ENCODE measurements at regions not wholly inside any gene's neighbourhood (a gene's known extent, or its start where the extent isn't known, plus 50 kb on each side); places are given as distances from the start of the nearest gene placed in this dataset.

DNA sequence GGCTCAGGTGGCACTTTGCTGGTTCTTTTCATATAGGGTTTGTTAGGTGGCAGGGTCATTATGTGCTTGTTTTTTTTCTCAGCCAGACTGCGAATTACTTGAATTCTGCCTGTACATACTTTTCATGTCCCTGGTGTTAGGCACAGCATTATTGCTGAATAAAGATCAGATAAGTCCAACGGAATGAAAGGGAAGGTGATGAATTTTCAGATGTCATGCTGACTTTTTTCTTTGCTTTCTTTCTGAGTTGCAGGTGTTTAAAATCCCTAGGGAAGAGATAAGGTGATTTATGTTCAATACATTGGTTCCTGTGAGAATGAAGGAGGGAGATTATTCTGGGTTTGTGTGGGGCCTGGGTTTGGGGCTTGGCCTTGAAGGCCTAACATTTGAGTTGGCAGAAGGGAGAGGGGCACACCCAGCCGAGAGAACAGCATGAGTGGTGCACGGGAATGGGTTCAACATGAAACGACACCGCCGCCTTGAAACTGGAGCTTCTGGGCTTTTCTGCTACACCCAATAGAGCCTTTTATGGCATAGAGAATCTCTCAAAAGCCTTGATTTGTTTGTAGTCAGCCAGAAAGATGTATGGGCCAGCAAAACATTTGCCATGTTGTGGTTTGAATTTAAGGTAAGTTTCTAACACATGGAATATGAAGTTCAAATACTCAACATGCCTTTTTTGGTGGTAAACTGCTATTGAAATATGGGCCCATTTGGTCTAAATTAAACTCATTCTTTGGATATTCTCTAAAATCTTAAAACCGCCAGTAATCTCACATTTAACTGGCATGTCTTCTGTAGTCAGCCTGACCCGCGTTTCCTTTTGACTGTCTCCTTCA lies 477.0 kb downstream of the PCNX1 start:
- TF ChIP-seq, protein P1, sequence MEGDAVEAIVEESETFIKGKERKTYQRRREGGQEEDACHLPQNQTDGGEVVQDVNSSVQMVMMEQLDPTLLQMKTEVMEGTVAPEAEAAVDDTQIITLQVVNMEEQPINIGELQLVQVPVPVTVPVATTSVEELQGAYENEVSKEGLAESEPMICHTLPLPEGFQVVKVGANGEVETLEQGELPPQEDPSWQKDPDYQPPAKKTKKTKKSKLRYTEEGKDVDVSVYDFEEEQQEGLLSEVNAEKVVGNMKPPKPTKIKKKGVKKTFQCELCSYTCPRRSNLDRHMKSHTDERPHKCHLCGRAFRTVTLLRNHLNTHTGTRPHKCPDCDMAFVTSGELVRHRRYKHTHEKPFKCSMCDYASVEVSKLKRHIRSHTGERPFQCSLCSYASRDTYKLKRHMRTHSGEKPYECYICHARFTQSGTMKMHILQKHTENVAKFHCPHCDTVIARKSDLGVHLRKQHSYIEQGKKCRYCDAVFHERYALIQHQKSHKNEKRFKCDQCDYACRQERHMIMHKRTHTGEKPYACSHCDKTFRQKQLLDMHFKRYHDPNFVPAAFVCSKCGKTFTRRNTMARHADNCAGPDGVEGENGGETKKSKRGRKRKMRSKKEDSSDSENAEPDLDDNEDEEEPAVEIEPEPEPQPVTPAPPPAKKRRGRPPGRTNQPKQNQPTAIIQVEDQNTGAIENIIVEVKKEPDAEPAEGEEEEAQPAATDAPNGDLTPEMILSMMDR (IDR thresholded peaks at IDR 0.05), result no peak
- no peak for ATAC-seq
- no peak overlapping the region for H3K27ac ChIP-seq

DNA sequence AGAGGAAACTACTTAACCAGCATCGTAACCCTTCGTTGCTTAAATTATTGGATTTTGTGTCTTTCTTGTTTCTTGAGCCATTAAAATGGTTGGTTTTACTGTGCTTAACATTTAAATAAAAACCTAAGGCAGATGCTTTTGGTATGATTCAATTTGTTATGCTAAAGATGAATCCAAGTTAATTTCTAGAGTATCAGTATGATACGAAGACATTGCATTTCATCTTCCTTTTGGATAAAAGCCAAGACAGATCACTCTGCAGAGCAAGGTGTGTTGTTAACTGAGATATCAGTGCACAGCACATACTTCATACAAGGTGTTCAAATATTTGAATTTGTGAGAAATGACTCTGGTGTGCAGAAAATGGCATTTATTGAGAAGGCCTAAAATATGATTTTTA lies 480.5 kb downstream of the PCNX1 start:
- Histone ChIP-seq H3K36me3 (no peaks in the 10 kb centered on the region), H3K27me3 (no peaks in the 10 kb centered on the region), H3K9me3 (no peaks in the 10 kb centered on the region), H3K4me3 (no peak overlapping the region), H3K27ac (no peak overlapping the region), H3K4me1 (no peaks in the 10 kb centered on the region)
- TF ChIP-seq, protein P1 (IDR thresholded peaks at IDR 0.05), result no peak
- DNase-seq (no peak), ATAC-seq (no peak)
- intact Hi-C loops (cut with DNase I), result no loop called here

More for the DNA sequence above, 477.0 kb downstream of the PCNX1 start:
- no peaks in the 10 kb centered on the region for H3K36me3 ChIP-seq
- no peaks in the 10 kb centered on the region for H3K9me3 ChIP-seq
- no peaks in the 10 kb centered on the region for H3K4me1 ChIP-seq
- H3K4me3 ChIP-seq, result no peak overlapping the region
- no peaks in the 10 kb centered on the region for H3K27me3 ChIP-seq
- no peak for DNase-seq
- intact Hi-C loops (cut with DNase I), result no loop called here

DNA sequence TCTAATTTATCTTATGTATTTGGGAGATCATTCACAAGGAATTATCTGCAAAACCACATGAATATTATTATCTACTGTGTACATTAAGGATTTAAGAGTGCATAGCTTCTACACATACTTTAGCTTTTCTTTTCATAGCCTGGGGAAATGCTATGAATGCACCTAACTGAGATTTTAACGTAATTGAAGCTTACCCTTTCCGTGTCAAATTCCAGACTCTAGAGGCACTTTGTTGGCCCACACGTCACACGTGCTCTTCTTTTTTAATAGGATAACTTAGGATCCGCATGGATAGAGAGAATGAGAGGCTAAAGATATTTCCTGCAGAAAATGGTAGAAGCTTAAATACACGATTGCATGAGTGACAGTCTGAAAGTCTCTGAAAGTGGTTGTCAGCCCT lies 481.1 kb downstream of the PCNX1 start:
- no peak for ATAC-seq
- TF ChIP-seq, protein P1 (IDR thresholded peaks at IDR 0.05), result no peak
- DNase-seq, result no peak
- Histone ChIP-seq H3K4me1 (no peaks in the 10 kb centered on the region), H3K4me3 (no peak overlapping the region), H3K27me3 (no peaks in the 10 kb centered on the region), H3K9me3 (no peaks in the 10 kb centered on the region), H3K36me3 (no peaks in the 10 kb centered on the region), H3K27ac (no peak overlapping the region)
- intact Hi-C loops (cut with DNase I), result no loop called here

GRCh38 chr14:71388862-71389261 lies 481.6 kb downstream of the PCNX1 start:
- intact Hi-C loops (cut with DNase I), result no loop called here

DNA sequence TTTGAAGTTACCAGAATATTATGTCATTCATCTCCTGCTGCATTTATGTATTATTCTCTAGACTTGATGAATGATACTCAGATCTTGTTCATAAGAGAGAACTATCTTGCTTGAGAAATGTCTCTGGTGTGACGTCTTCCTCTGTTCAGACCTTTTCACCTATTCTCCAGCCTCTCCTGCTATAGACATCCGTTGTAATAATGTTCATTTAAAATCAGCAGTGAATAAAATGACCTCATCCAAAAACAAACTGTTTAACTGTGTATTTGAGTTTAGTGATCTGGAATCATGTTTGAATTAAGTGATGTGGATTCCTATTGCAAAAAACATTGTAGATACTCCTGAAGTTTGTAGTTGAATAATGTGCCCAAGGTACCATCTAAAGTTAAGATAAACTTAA lies 487.1 kb downstream of the PCNX1 start:
- intact Hi-C loops (cut with DNase I), result no loop called here
- Histone ChIP-seq H3K4me3 (no peak overlapping the region), H3K4me1 (peaks cover 6% of the 10 kb centered on the region), H3K36me3 (no peaks in the 10 kb centered on the region), H3K27ac (no peak overlapping the region), H3K27me3 (no peaks in the 10 kb centered on the region), H3K9me3 (no peaks in the 10 kb centered on the region)
- ATAC-seq, result no peak
- TF ChIP-seq, protein P1 (IDR thresholded peaks at IDR 0.05), result no peak
- no peak for DNase-seq

More at GRCh38 chr14:71388862-71389261, 481.6 kb downstream of the PCNX1 start:
- no peaks in the 10 kb centered on the region for H3K27me3 ChIP-seq
- H3K27ac ChIP-seq, result no peak overlapping the region
- TF ChIP-seq, protein P1 (IDR thresholded peaks at IDR 0.05), result no peak
- H3K4me1 ChIP-seq, result no peaks in the 10 kb centered on the region
- H3K36me3 ChIP-seq, result no peaks in the 10 kb centered on the region
- no peak overlapping the region for H3K4me3 ChIP-seq
- ATAC-seq, result no peak
- no peaks in the 10 kb centered on the region for H3K9me3 ChIP-seq
- no peak for DNase-seq

Data from upper lobe of right lung (tissue), 1 donor.